Activated CD4-positive, alpha-beta memory T cell treated with anti-CD3 and anti-CD28 coated beads for 36 hours (primary cell): ENCODE measurements at regions not wholly inside any gene's neighbourhood (a gene's known extent, or its start where the extent isn't known, plus 50 kb on each side); places are given as distances from the start of the nearest gene placed in this dataset.

Experiments used
- CTCF ChIA-PET: fragments of 350-600 bp; sonication (Branson Sonifier 250); formaldehyde crosslinking; loops from one replicate; lab custom pipeline; 2021; ENCODE audit warnings: antibody characterized with exemption, inconsistent platforms; lab: Charles Lee
- POLR2A ChIA-PET: fragments of 350-600 bp; sonication (Branson Sonifier 250); formaldehyde crosslinking; loops from one replicate; lab custom pipeline; 2021; ENCODE audit warnings: antibody characterized with exemption; lab: Charles Lee
- DNase-seq: peaks from one replicate; pipeline ENCODE4 v3.0.0-alpha.2; 2020
- H3K27ac Mint-ChIP-seq: one replicate; pipeline ENCODE4 v1.8.0; 2021; ENCODE audit warnings: mixed read lengths
- H3K27me3 Mint-ChIP-seq: one replicate; pipeline ENCODE4 v1.8.0; 2021; ENCODE audit warnings: mixed read lengths
- H3K36me3 Mint-ChIP-seq: one replicate; pipeline ENCODE4 v1.8.0; 2021; ENCODE audit warnings: mixed read lengths
- H3K4me1 Mint-ChIP-seq: one replicate; pipeline ENCODE4 v1.8.0; 2021; ENCODE audit warnings: low read depth, mixed read lengths
- H3K4me3 Mint-ChIP-seq: one replicate; pipeline ENCODE4 v1.8.0; 2021; ENCODE audit warnings: mild to moderate bottlenecking, mixed read lengths
- H3K9me3 Mint-ChIP-seq: one replicate; pipeline ENCODE4 v1.8.0; 2021; ENCODE audit warnings: mixed read lengths
- intact Hi-C: fragments of 100-400 bp; cut with micrococcal nuclease; formaldehyde crosslinking; loops from one replicate; pipeline ENCODE4 v1.15.1; 2023

DNA sequence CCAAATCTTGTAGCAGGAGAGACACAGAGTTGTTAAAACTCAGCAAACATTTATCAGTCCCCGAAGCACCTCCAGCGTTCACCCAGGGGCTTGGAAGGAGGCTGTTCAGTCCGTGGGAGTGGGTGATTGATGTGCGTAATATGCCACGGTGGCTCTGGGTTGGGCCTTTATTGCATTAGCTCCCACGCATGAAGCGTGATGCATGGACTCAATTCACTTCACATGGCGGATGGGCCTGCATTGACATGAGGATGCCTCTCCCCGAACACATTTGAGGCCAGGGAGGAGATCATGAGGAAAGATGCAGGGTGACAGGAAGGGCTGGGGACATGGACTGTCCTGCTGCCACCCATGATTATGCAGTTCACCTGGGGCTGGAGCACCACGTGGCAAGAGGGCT, 126.5 kb downstream of the FAM43A start:
- ChIA-PET POLR2A (no interaction called here), CTCF (no interaction called here)
- no peaks in the 10 kb centered on the region for H3K4me1 Mint-ChIP-seq
- no peak overlapping the region for H3K4me3 Mint-ChIP-seq
- DNase-seq: no peak
- H3K36me3 Mint-ChIP-seq: no peaks in the 10 kb centered on the region
- H3K27ac Mint-ChIP-seq: no peak overlapping the region
- peaks cover 5% of the 10 kb centered on the region for H3K27me3 Mint-ChIP-seq
- no peaks in the 10 kb centered on the region for H3K9me3 Mint-ChIP-seq
- intact Hi-C loops: no loop called here

GRCh38 chr3:194814878-194815357, 129.2 kb downstream of the FAM43A start:
- POLR2A ChIA-PET: interaction anchor here (0.6 kb wide), 1 partner anchor 9 kb away, joined by 4 read pairs; no protein-coding TSS in a partner anchor
- no peaks in the 10 kb centered on the region for H3K36me3 Mint-ChIP-seq
- no peaks in the 10 kb centered on the region for H3K9me3 Mint-ChIP-seq
- CTCF ChIA-PET: no interaction called here
- no peak overlapping the region for H3K4me3 Mint-ChIP-seq
- no peak for DNase-seq
- H3K4me1 Mint-ChIP-seq: no peaks in the 10 kb centered on the region
- peaks cover 3% of the 10 kb centered on the region for H3K27me3 Mint-ChIP-seq
- intact Hi-C loops: no loop called here
- no peak overlapping the region for H3K27ac Mint-ChIP-seq

- POLR2A ChIA-PET: no interaction called here
- CTCF ChIA-PET: interaction anchor here (0.6 to 1.6 kb wide), 3 partner anchors 10 to 590 kb away, joined by 3 to 4 read pairs (median 4); no protein-coding TSS in a partner anchor
- intact Hi-C loops: no loop called here
- Mint-ChIP-seq H3K4me3 (no peak overlapping the region), H3K9me3 (no peaks in the 10 kb centered on the region), H3K36me3 (no peaks in the 10 kb centered on the region), H3K27ac (no peak overlapping the region), H3K4me1 (no peaks in the 10 kb centered on the region), H3K27me3 (no peaks in the 10 kb centered on the region)
- no peak for DNase-seq
These were observed 131.3 kb downstream of the FAM43A start for GRCh38 chr3:194816748-194817591.

DNA sequence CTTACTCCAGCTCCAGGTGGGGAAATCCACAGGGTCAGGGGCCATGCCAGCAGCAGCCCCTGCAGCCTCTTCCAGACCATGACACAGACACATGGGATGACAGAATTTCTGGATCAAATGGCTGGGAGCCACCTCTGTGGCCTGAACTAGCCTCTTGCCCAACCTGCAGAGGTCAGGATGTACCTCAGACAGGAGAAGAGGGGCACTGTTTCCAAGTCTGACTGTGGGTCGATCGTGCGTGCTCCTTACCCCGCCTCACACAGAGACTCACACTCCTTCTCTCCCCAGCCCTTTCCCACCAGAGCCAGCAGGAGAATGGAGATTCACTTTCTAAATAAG, 131.9 kb downstream of the FAM43A start:
- H3K4me1 Mint-ChIP-seq: no peaks in the 10 kb centered on the region
- H3K36me3 Mint-ChIP-seq: no peaks in the 10 kb centered on the region
- no peaks in the 10 kb centered on the region for H3K9me3 Mint-ChIP-seq
- intact Hi-C loops: no loop called here
- CTCF ChIA-PET: interaction anchor here (0.6 to 0.9 kb wide), 2 partner anchors 10 to 591 kb away, joined by 3 to 4 read pairs; no protein-coding TSS in a partner anchor
- no peaks in the 10 kb centered on the region for H3K27me3 Mint-ChIP-seq
- no peak overlapping the region for H3K4me3 Mint-ChIP-seq
- DNase-seq: no peak
- H3K27ac Mint-ChIP-seq: no peak overlapping the region
- POLR2A ChIA-PET: no interaction called here

DNA sequence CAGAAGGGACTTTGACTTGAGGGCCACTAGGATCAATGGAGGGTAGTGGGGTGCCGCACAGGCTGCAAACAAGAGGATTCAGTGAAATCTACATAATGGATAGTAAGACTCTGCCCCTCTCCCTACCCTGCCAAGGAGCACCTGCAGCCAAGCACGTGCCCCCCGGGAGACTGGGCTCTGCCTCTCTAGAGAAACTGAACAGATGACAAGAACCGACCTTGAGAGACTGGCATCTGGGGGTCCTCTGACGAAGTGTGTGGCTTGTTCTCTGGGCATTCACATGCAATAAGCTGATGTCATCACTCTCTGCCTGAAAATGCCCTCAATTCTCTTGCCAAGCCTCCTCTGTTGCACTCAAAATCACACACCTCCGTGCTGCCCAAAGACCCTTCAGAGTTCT, 132.3 kb downstream of the FAM43A start:
- H3K4me1 Mint-ChIP-seq: no peaks in the 10 kb centered on the region
- POLR2A ChIA-PET: no interaction called here
- DNase-seq: no peak
- H3K27me3 Mint-ChIP-seq: no peaks in the 10 kb centered on the region
- intact Hi-C loops: no loop called here
- CTCF ChIA-PET: interaction anchor here (0.6 to 0.9 kb wide), 2 partner anchors 9 to 434 kb away, joined by 3 read pairs; no protein-coding TSS in a partner anchor
- no peaks in the 10 kb centered on the region for H3K9me3 Mint-ChIP-seq
- H3K36me3 Mint-ChIP-seq: no peaks in the 10 kb centered on the region
- H3K4me3 Mint-ChIP-seq: no peak overlapping the region
- no peak overlapping the region for H3K27ac Mint-ChIP-seq

DNA sequence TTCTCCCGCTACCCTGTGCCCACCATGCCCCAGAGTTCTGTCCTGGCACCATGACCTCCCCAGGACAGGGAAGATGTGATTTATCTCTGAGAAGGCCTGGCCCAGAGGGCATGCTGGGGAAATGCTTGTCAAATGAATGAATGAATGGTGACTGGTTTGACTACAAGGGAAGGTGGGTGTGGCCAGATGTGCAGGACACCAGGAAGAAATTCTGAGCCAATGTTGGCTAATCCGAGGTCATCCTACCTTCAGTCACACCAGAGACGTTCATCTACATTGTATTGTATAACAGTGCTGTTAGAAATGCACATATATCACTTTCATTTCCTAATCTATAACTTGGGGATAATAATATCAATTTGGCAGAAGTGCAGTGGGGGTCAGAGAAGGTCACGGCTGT, 138.4 kb downstream of the FAM43A start:
- CTCF ChIA-PET: no interaction called here
- Mint-ChIP-seq H3K36me3 (no peaks in the 10 kb centered on the region), H3K4me3 (no peak overlapping the region), H3K4me1 (no peaks in the 10 kb centered on the region), H3K27me3 (no peaks in the 10 kb centered on the region), H3K9me3 (no peaks in the 10 kb centered on the region), H3K27ac (no peak overlapping the region)
- intact Hi-C loops: no loop called here
- POLR2A ChIA-PET: no interaction called here
- DNase-seq: no peak

DNA sequence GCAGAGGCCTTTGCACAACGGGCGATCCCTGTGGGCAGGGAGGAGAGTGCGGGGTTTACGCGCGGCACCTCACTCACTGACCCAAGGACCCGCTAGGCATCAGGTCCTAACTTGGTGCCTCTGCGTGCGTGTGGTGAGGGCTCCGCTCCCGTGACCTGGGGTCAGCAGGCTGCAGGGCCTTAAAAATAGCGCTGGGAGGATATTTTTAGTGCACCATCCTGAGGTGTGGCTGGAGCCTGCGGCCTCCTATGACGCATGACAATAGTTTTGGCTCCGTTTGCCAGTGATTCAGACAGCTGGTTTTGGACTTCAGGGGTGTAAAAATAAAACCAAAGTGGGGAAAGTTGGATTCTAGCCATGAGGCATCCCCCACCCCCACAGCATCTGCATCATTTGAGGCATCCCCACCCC, 139.0 kb downstream of the FAM43A start:
- ChIA-PET CTCF (no interaction called here), POLR2A (no interaction called here)
- intact Hi-C loops: no loop called here
- Mint-ChIP-seq H3K4me3 (no peak overlapping the region), H3K9me3 (no peaks in the 10 kb centered on the region), H3K27me3 (no peaks in the 10 kb centered on the region), H3K4me1 (no peaks in the 10 kb centered on the region), H3K27ac (no peak overlapping the region), H3K36me3 (no peaks in the 10 kb centered on the region)
- no peak for DNase-seq

- Mint-ChIP-seq H3K4me3 (no peak overlapping the region), H3K27ac (no peak overlapping the region), H3K36me3 (no peaks in the 10 kb centered on the region), H3K9me3 (no peaks in the 10 kb centered on the region), H3K27me3 (no peaks in the 10 kb centered on the region), H3K4me1 (no peaks in the 10 kb centered on the region)
- DNase-seq: no peak
- ChIA-PET POLR2A (no interaction called here), CTCF (interaction anchor here (1.1 kb wide), 1 partner anchor 9 kb away, joined by 3 read pairs; no protein-coding TSS in a partner anchor)
- intact Hi-C loops: no loop called here
These were observed 140.9 kb downstream of the FAM43A start for GRCh38 chr3:194826594-194826993.

DNA sequence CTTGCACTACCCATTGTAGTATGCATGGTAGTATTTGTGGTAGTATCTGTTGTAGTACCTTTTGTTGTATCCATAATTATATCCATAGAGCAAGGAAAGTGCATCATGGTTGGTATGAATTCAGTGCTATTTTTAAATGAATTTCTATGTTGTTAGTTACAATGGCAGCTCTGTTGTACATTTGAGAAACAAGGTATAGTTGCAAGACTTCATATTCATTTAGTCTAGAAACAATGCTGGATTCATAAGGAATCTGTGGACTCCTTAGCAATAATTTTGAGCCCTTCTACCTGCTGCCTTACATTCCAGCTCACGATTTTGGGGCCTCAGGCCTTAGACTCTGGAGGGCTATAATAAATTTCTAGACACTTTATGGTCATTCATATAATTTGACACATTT, 141.8 kb downstream of the FAM43A start:
- no peak for DNase-seq
- Mint-ChIP-seq H3K4me1 (no peaks in the 10 kb centered on the region), H3K27me3 (no peaks in the 10 kb centered on the region), H3K4me3 (no peak overlapping the region), H3K36me3 (no peaks in the 10 kb centered on the region), H3K9me3 (no peaks in the 10 kb centered on the region), H3K27ac (no peak overlapping the region)
- POLR2A ChIA-PET: no interaction called here
- intact Hi-C loops: no loop called here
- CTCF ChIA-PET: interaction anchor here (1.1 kb wide), 1 partner anchor 10 kb away, joined by 3 read pairs; no protein-coding TSS in a partner anchor

DNA sequence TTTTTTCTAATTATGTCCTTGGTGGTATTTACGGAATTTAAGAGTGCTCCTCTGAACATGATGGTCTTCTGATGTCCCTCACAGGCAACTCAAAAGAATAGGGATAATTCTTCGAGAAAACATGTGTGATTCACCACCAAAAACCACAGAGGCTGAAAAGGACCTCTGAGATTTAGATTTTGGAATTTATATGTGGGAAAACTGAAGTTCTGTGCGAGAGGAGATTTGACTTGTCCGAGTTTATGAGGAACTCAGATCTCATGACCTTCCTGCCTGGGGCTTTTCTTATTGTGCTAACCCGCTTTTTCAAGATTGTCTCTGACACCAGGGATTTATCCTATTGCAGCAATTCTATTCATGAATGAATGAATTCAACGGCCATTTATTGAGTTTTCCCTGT, 142.4 kb downstream of the FAM43A start:
- intact Hi-C loops: no loop called here
- DNase-seq: no peak
- H3K4me3 Mint-ChIP-seq: no peak overlapping the region
- POLR2A ChIA-PET: no interaction called here
- no peak overlapping the region for H3K27ac Mint-ChIP-seq
- no peaks in the 10 kb centered on the region for H3K27me3 Mint-ChIP-seq
- CTCF ChIA-PET: no interaction called here
- no peaks in the 10 kb centered on the region for H3K9me3 Mint-ChIP-seq
- no peaks in the 10 kb centered on the region for H3K36me3 Mint-ChIP-seq
- H3K4me1 Mint-ChIP-seq: no peaks in the 10 kb centered on the region

GRCh38 chr3:194828926-194829325, 143.2 kb downstream of the FAM43A start:
- no peak for DNase-seq
- Mint-ChIP-seq H3K27ac (no peak overlapping the region), H3K9me3 (no peaks in the 10 kb centered on the region), H3K4me1 (no peaks in the 10 kb centered on the region), H3K27me3 (no peaks in the 10 kb centered on the region), H3K4me3 (no peak overlapping the region), H3K36me3 (no peaks in the 10 kb centered on the region)
- POLR2A ChIA-PET: no interaction called here
- intact Hi-C loops: no loop called here
- CTCF ChIA-PET: no interaction called here

GRCh38 chr3:194830401-194830800, 144.7 kb downstream of the FAM43A start:
- no peaks in the 10 kb centered on the region for H3K36me3 Mint-ChIP-seq
- DNase-seq: no peak
- POLR2A ChIA-PET: no interaction called here
- no peak overlapping the region for H3K4me3 Mint-ChIP-seq
- no peak overlapping the region for H3K27ac Mint-ChIP-seq
- H3K4me1 Mint-ChIP-seq: no peaks in the 10 kb centered on the region
- CTCF ChIA-PET: no interaction called here
- no peaks in the 10 kb centered on the region for H3K27me3 Mint-ChIP-seq
- H3K9me3 Mint-ChIP-seq: no peaks in the 10 kb centered on the region
- intact Hi-C loops: no loop called here

DNA sequence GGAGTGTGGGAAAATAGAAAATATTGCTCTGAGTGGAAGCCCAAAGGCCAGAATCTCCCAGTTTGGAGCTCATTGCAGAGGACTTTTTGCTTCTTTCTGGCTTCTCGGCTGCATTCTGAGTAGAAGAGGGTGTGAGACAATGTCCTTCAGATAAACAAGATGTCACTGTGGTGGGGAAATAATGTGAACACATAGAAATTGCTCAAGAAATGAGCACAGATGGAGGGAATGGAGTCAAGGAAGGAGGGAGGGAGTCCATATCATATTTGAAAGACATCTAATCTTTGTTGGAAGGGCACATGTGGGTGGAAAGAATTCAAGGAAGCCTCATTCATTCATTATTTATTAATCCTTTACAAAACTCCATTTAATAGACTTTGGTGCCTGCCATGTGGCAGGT, 145.3 kb downstream of the FAM43A start:
- POLR2A ChIA-PET: no interaction called here
- Mint-ChIP-seq H3K4me1 (no peaks in the 10 kb centered on the region), H3K27ac (no peak overlapping the region), H3K36me3 (no peaks in the 10 kb centered on the region), H3K27me3 (no peaks in the 10 kb centered on the region), H3K9me3 (no peaks in the 10 kb centered on the region), H3K4me3 (no peak overlapping the region)
- intact Hi-C loops: no loop called here
- DNase-seq: no peak
- CTCF ChIA-PET: no interaction called here
